KMS-11 (cell line): ENCODE measurements at regions not wholly inside any gene's neighbourhood (a gene's known extent, or its start where the extent isn't known, plus 50 kb on each side); places are given as distances from the start of the nearest gene placed in this dataset.

Experiments
- H2AFZ ChIP-seq: fragments of 200-600 bp; sonication (generic); 2 replicates; pipeline ENCODE4 v1.6.1; 2016; ENCODE audit warnings: antibody characterized with exemption, mixed run types, low read depth
- H3K27ac ChIP-seq: fragments of 200-600 bp; sonication (generic); 2 replicates; pipeline ENCODE4 v1.6.1; 2016; ENCODE audit warnings: mild to moderate bottlenecking, mixed run types
- H3K27me3 ChIP-seq: fragments of 200-600 bp; sonication (generic); 2 replicates; pipeline ENCODE4 v1.6.1; 2017; ENCODE audit warnings: mild to moderate bottlenecking, low read depth, mixed run types, moderate library complexity; ENCODE audit not compliant: insufficient read depth
- H3K36me3 ChIP-seq: fragments of 200-600 bp; sonication (generic); 2 replicates; pipeline ENCODE4 v1.6.1; 2017; ENCODE audit warnings: mild to moderate bottlenecking, mixed run types; ENCODE audit not compliant: insufficient read depth
- H3K4me1 ChIP-seq: fragments of 200-600 bp; sonication (generic); 2 replicates; pipeline ENCODE4 v1.6.1; 2016; ENCODE audit warnings: mild to moderate bottlenecking, low read depth, mixed run types; ENCODE audit not compliant: poor library complexity, severe bottlenecking
- H3K4me2 ChIP-seq: fragments of 200-600 bp; sonication (generic); 2 replicates; pipeline ENCODE4 v1.7.0; 2016; ENCODE audit warnings: mild to moderate bottlenecking, mixed run types
- H3K4me3 ChIP-seq: fragments of 200-600 bp; sonication (generic); IDR thresholded peaks from 2 replicates; pipeline ENCODE4 v1.6.1; 2017; ENCODE audit warnings: low read depth, low read length, mixed read lengths; ENCODE audit not compliant: insufficient read depth
- H3K79me2 ChIP-seq: fragments of 200-600 bp; sonication (generic); 2 replicates; pipeline ENCODE4 v1.6.1; 2016; ENCODE audit warnings: low read depth, mixed run types; ENCODE audit not compliant: insufficient read depth
- H3K9ac ChIP-seq: fragments of 200-600 bp; sonication (generic); 2 replicates; pipeline ENCODE4 v1.6.1; 2016; ENCODE audit warnings: mild to moderate bottlenecking, mixed run types
- H4K20me1 ChIP-seq: fragments of 200-600 bp; sonication (generic); 2 replicates; pipeline ENCODE4 v1.6.1; 2016; ENCODE audit warnings: mild to moderate bottlenecking, mixed run types; ENCODE audit not compliant: insufficient read depth
- CTCF ChIP-seq: fragments of 200-600 bp; sonication (generic); conservative IDR thresholded peaks from 2 replicates; pipeline ENCODE4 v1.6.1; 2017; ENCODE audit warnings: low read depth, mild to moderate bottlenecking, antibody characterized with exemption, low read length, moderate library complexity, mixed read lengths

DNA sequence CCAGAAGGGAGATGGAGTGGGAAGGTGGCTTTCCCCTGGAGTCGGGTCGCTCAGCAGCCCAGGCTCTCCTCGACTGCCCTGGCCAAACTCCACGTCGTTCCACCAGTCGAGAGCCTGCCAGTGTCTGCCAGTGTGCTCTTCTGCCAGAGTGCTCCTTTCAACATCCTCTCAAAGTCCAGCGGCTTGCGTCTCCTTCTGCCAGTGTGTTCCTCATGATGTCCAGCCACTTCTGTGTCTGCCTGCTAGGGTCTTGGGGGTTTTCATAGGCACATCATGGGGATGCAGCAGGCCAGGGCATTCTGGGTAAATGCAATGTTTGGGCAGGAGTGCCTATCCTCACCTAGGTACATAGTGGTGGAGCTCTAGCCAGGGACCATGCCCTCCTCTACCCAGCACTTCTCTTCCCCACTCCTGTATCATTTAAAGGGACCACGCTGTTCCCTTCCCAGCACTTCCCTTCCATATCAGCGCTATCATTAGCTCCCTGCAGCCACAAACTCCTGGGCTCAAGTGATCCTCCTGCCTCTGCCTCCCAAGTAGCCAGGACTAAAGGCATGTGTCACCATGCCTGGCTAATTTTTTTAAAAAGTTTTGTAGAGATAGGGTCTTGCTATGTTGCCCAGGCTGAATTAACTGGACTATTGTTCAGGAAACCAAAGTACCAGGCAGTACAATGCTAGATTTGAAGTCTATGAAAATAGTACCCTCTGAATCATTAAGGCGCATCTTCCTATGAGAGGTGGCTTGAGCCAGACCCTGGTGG, 62.9 kb upstream of the CLDN5 start:
- H3K36me3 ChIP-seq = no peaks in the 10 kb centered on the region
- H3K9ac ChIP-seq = no peak overlapping the region
- no peak for TF ChIP-seq CTCF
- no peaks in the 10 kb centered on the region for H3K27me3 ChIP-seq
- H3K4me1 ChIP-seq = no peaks in the 10 kb centered on the region
- H3K4me2 ChIP-seq = no peak overlapping the region
- H4K20me1 ChIP-seq = no peaks in the 10 kb centered on the region
- no peak overlapping the region for H2AFZ ChIP-seq
- H3K79me2 ChIP-seq = no peaks in the 10 kb centered on the region
- H3K27ac ChIP-seq = no peak overlapping the region
- H3K4me3 ChIP-seq = no peak overlapping the region

GRCh38 chr22:19590696-19591095, 66.5 kb upstream of the CLDN5 start:
- Histone ChIP-seq H3K79me2 (no peaks in the 10 kb centered on the region), H3K4me2 (no peak overlapping the region), H3K4me3 (no peak overlapping the region), H2AFZ (no peak overlapping the region), H3K9ac (no peak overlapping the region), H3K36me3 (no peaks in the 10 kb centered on the region), H4K20me1 (no peaks in the 10 kb centered on the region), H3K27ac (no peak overlapping the region), H3K4me1 (no peaks in the 10 kb centered on the region), H3K27me3 (no peaks in the 10 kb centered on the region)
- no peak for TF ChIP-seq CTCF

- no peaks in the 10 kb centered on the region for H3K4me1 ChIP-seq
Measured at GRCh38 chr22:19591568-19591967, 67.4 kb upstream of the CLDN5 start.

GRCh38 chr22:19592464-19592863, 68.3 kb upstream of the CLDN5 start:
- Histone ChIP-seq H3K27ac (no peak overlapping the region), H3K4me1 (no peaks in the 10 kb centered on the region), H3K4me2 (no peak overlapping the region), H3K4me3 (no peak overlapping the region), H2AFZ (no peak overlapping the region), H3K27me3 (no peaks in the 10 kb centered on the region), H3K79me2 (no peaks in the 10 kb centered on the region), H4K20me1 (no peaks in the 10 kb centered on the region), H3K9ac (no peak overlapping the region), H3K36me3 (no peaks in the 10 kb centered on the region)
- no peak for TF ChIP-seq CTCF

More at GRCh38 chr22:19591568-19591967, 67.4 kb upstream of the CLDN5 start:
- no peaks in the 10 kb centered on the region for H4K20me1 ChIP-seq
- H3K27ac ChIP-seq = no peak overlapping the region
- H3K4me3 ChIP-seq = no peak overlapping the region
- no peak overlapping the region for H3K4me2 ChIP-seq
- H3K36me3 ChIP-seq = no peaks in the 10 kb centered on the region
- no peaks in the 10 kb centered on the region for H3K79me2 ChIP-seq
- H2AFZ ChIP-seq = no peak overlapping the region
- TF ChIP-seq CTCF = no peak
- no peak overlapping the region for H3K9ac ChIP-seq
- H3K27me3 ChIP-seq = no peaks in the 10 kb centered on the region
